ENCODE measurements at regions not wholly inside any gene's neighbourhood (a gene's known extent, or its start where the extent isn't known, plus 50 kb on each side); places are given as distances from the start of the nearest gene placed in this dataset.

- WGBS, 2 experiments (ENCODE audit: extremely low coverage in 1 of 2, insufficient coverage in 1 of 2, insufficient read length in 1 of 2, insufficient replicate concordance in 2 of 2, low coverage in 1 of 2, low lambda C conversion rate in 2 of 2, missing lambda C conversion rate in 1 of 2): 89% methylated on average over 1 of the region's 1 CpG; no CpG with 5 or more reads in 1 of the 2 experiments
- no peak for FAIRE-seq
Measured at GRCh38 chr10:84076047-84076388, 63.3 kb upstream of the GHITM start.

More at GRCh38 chr10:84076047-84076388, 63.3 kb upstream of the GHITM start:
- Histone ChIP-seq H3K4me1 (replicated peaks in 1 of 4; ENCODE audit: control insufficient read depth in 3 of 4, insufficient read depth in 4 of 4, low read length in 3 of 4) (peaks cover 0 to 4% (median under 1%) of the 10 kb centered on the region in 4 experiments; a peak in 2 of 7 replicates), H2BK12ac (ENCODE audit: low read depth, low read length) (no peak overlapping the region), H3K36me3 (ENCODE audit: control insufficient read depth in 2 of 4, insufficient read depth in 4 of 4, low read length in 3 of 4) (no peaks in the 10 kb centered on the region), H2BK20ac (ENCODE audit: low read length) (no peak overlapping the region), H3K9ac (replicated peaks in 1 of 4; ENCODE audit: extremely low read depth in 1 of 4, low read depth in 3 of 4, low read length in 3 of 4) (no peak overlapping the region), H4K5ac (ENCODE audit: insufficient read length, low read depth, low read length) (no peak overlapping the region), H4K20me1 (replicated peaks in 1 of 2; ENCODE audit: control insufficient read depth in 1 of 2, insufficient read depth in 2 of 2, low read length in 2 of 2) (no peaks in the 10 kb centered on the region), H3K4me2 (ENCODE audit: insufficient read depth in 1 of 2, low read depth in 2 of 2, low read length in 2 of 2) (no peak overlapping the region), H3K14ac (ENCODE audit: insufficient read length) (no peak overlapping the region), H2BK15ac (ENCODE audit: low read length) (no peak overlapping the region), H4K8ac (ENCODE audit: extremely low read depth, insufficient read depth, low read length) (no peak overlapping the region), H3K23me2 (ENCODE audit: low read depth, low read length) (0 out of 2 replicates have a peak, but pooled peaks cover 1% of the 10 kb centered on the region), H3K79me2 (ENCODE audit: control insufficient read depth in 1 of 2, insufficient read depth in 2 of 2, low read length in 2 of 2) (no peaks in the 10 kb centered on the region), H3K79me1 (ENCODE audit: low read depth, low read length) (no peaks in the 10 kb centered on the region), H4K91ac (replicated peaks; ENCODE audit: insufficient read length, low read length) (no peak overlapping the region), H2AFZ (ENCODE audit: low read length) (no peak overlapping the region), H2BK120ac (replicated peaks; ENCODE audit: low read depth, low read length) (no peak overlapping the region), H3K56ac (replicated peaks; ENCODE audit: insufficient read length, low read depth, low read length) (no peak overlapping the region), H3K23ac (ENCODE audit: insufficient read length) (no peak overlapping the region), H3K18ac (ENCODE audit: extremely low read depth, low read length) (no peak overlapping the region), H3K9me3 (ENCODE audit: insufficient read depth in 2 of 2, low read depth in 1 of 2, low read length in 1 of 2) (no peaks in the 10 kb centered on the region), H3K27ac (ENCODE audit: low read depth, low read length) (no peak overlapping the region), H3K4ac (replicated peaks; ENCODE audit: insufficient read length, low read depth, low read length) (no peak overlapping the region), H3K4me3 (ENCODE audit: extremely low read depth in 1 of 4, insufficient read depth in 2 of 4, low read depth in 3 of 4, low read length in 4 of 4) (no peak overlapping the region), H3K27me3 (replicated peaks in 1 of 4; ENCODE audit: control insufficient read depth in 3 of 4, extremely low read depth in 1 of 4, insufficient read depth in 3 of 4, low read length in 3 of 4) (no peaks in the 10 kb centered on the region; a peak in 2 of 7 replicates), H2AK5ac (ENCODE audit: low read depth, low read length) (no peak overlapping the region), H2BK5ac (ENCODE audit: low read depth, low read length) (no peak overlapping the region)
- no peak for TF ChIP-seq GTF2F1 (IDR thresholded peaks at IDR 0.05; ENCODE audit: borderline replicate concordance, low read depth, low read length)
- no peak for TF ChIP-seq CHD1 (IDR thresholded peaks at IDR 0.05; ENCODE audit: low read depth, low read length)
- no peak for TF ChIP-seq KDM1A (IDR thresholded peaks at IDR 0.05; ENCODE audit: borderline replicate concordance, low read length)
- TF ChIP-seq CBX5 (IDR thresholded peaks at IDR 0.05; ENCODE audit: low read depth, low read length): no peak
- no peak for TF ChIP-seq TCF12 (IDR thresholded peaks at IDR 0.05; ENCODE audit: low read depth, low read length)
- no peak for TF ChIP-seq BACH1 (IDR thresholded peaks at IDR 0.05; ENCODE audit: low read length)
- DNase-seq (ENCODE audit: low read depth in 1 of 2, low spot score in 2 of 2): no peak
- POLR2A ChIA-PET (ENCODE audit: partially characterized antibody): no interaction called here
- CTCF ChIA-PET (ENCODE audit: partially characterized antibody): interaction anchor here (0.8 to 5.7 kb wide), 27 partner anchors 7 to 1333 kb away, joined by 3 to 82 read pairs (median 5); no protein-coding TSS in a partner anchor
